SK-N-SH treated with all-trans-retinoic acid at 6 μM for 48 hours (cell line): ENCODE measurements at regions not wholly inside any gene's neighbourhood (a gene's known extent, or its start where the extent isn't known, plus 50 kb on each side); places are given as distances from the start of the nearest gene placed in this dataset.

ENCODE experiments used
- ARNTL ChIP-seq: fragments of 450-650 bp; formaldehyde crosslinking; IDR thresholded peaks from 2 replicates; pipeline ENCODE4 v1.5.0; 2020; ENCODE audit warnings: low read depth, mild to moderate bottlenecking, moderate library complexity, borderline replicate concordance
- ISL1 ChIP-seq: fragments of 250-450 bp; sonication (Bioruptor Pico); IDR thresholded peaks from 2 replicates; pipeline ENCODE4 v2.1.2; 2022; ENCODE audit warnings: mild to moderate bottlenecking, moderate library complexity
- PPARA ChIP-seq: fragments of 250-450 bp; sonication (Bioruptor Pico); IDR thresholded peaks from 2 replicates; pipeline ENCODE4 v1.5.0; 2020; ENCODE audit warnings: mild to moderate bottlenecking, borderline replicate concordance
- TOX ChIP-seq: fragments of 250-450 bp; sonication (Bioruptor Pico); IDR thresholded peaks from 2 replicates; pipeline ENCODE4 v1.8.0; 2021; ENCODE audit warnings: mild to moderate bottlenecking, moderate library complexity, borderline replicate concordance
- ZFP30 ChIP-seq: fragments of 450-650 bp; formaldehyde crosslinking; IDR thresholded peaks from 2 replicates; pipeline ENCODE4 v1.5.0; 2022; ENCODE audit warnings: mild to moderate bottlenecking, moderate library complexity
- ZNF70 ChIP-seq: fragments of 450-650 bp; formaldehyde crosslinking; IDR thresholded peaks from 2 replicates; pipeline ENCODE4 v1.5.0; 2020; ENCODE audit warnings: mild to moderate bottlenecking, moderate library complexity
- TF ChIP-seq, protein P1 (sequence below): fragments of 250-450 bp; sonication (Bioruptor Pico); IDR thresholded peaks from 2 replicates; pipeline ENCODE4 v1.5.1; 2020; ENCODE audit warnings: low read depth, mild to moderate bottlenecking, moderate library complexity
- TF ChIP-seq, protein P2 (sequence below): fragments of 250-450 bp; sonication (Bioruptor Pico); IDR thresholded peaks from 2 replicates; pipeline ENCODE4 v1.8.0; 2020; ENCODE audit warnings: mild to moderate bottlenecking, moderate library complexity, borderline replicate concordance

DNA sequence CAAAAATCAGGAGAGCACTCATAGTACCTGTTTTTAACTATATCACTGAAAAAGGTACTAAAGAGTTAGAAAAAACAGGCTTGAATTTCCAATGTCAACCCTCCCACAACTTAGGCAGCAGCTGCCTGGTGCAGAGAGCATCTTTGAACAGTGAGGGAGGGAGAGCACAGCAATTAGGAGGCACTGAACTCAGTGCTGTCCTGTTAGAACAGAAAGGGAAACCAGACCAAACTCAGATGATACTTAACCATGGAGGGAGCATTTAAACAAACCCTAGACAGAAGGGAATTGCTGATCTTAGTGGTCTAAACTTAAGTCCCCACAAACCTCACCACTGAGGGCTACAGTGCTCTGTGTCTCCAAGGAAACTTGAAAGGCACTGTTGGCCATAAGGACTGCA lies 179.2 kb upstream of the AGTR1 start:
- TF ChIP-seq, protein P1, sequence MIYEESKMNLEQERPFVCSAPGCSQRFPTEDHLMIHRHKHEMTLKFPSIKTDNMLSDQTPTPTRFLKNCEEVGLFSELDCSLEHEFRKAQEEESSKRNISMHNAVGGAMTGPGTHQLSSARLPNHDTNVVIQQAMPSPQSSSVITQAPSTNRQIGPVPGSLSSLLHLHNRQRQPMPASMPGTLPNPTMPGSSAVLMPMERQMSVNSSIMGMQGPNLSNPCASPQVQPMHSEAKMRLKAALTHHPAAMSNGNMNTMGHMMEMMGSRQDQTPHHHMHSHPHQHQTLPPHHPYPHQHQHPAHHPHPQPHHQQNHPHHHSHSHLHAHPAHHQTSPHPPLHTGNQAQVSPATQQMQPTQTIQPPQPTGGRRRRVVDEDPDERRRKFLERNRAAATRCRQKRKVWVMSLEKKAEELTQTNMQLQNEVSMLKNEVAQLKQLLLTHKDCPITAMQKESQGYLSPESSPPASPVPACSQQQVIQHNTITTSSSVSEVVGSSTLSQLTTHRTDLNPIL (CRISPR knock-in tag): no peak
- TF ChIP-seq ARNTL (CRISPR knock-in tag): no peak
- TF ChIP-seq, protein P2, sequence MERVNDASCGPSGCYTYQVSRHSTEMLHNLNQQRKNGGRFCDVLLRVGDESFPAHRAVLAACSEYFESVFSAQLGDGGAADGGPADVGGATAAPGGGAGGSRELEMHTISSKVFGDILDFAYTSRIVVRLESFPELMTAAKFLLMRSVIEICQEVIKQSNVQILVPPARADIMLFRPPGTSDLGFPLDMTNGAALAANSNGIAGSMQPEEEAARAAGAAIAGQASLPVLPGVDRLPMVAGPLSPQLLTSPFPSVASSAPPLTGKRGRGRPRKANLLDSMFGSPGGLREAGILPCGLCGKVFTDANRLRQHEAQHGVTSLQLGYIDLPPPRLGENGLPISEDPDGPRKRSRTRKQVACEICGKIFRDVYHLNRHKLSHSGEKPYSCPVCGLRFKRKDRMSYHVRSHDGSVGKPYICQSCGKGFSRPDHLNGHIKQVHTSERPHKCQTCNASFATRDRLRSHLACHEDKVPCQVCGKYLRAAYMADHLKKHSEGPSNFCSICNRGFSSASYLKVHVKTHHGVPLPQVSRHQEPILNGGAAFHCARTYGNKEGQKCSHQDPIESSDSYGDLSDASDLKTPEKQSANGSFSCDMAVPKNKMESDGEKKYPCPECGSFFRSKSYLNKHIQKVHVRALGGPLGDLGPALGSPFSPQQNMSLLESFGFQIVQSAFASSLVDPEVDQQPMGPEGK (CRISPR knock-in tag): no peak
- TF ChIP-seq ZNF70 (CRISPR knock-in tag): no peak
- no peak for TF ChIP-seq ZFP30 (CRISPR knock-in tag)
- no peak for TF ChIP-seq PPARA
- TF ChIP-seq TOX (CRISPR knock-in tag): no peak
- no peak for TF ChIP-seq ISL1 (CRISPR knock-in tag)
